HG03354 (cell line): ENCODE measurements at regions not wholly inside any gene's neighbourhood (a gene's known extent, or its start where the extent isn't known, plus 50 kb on each side); places are given as distances from the start of the nearest gene placed in this dataset.

ENCODE experiments used
- ATAC-seq: cut with Tn5 transposase; IDR thresholded peaks from one replicate; pipeline ENCODE4 v1.9.1; 2021; ENCODE audit warnings: mild to moderate bottlenecking; ENCODE audit not compliant: unreplicated experiment, poor library complexity, severe bottlenecking

GRCh38 chr20:40738976-40739375 lies 49.9 kb upstream of the MAFB start:
- ATAC-seq = no peak

- no peak for ATAC-seq
Measured at GRCh38 chr20:40739841-40740240, 50.8 kb upstream of the MAFB start.

GRCh38 chr20:40741507-40742106 lies 52.6 kb upstream of the MAFB start:
- ATAC-seq = no peak

GRCh38 chr20:40743141-40743775 lies 54.2 kb upstream of the MAFB start:
- ATAC-seq = no peak

- no peak for ATAC-seq
Measured at GRCh38 chr20:40744072-40744817, 55.2 kb upstream of the MAFB start.

- no peak for ATAC-seq
Measured at GRCh38 chr20:40744818-40745175, 55.8 kb upstream of the MAFB start.

GRCh38 chr20:40746251-40746650 lies 57.2 kb upstream of the MAFB start:
- ATAC-seq = no peak

GRCh38 chr20:40748182-40748581 lies 59.1 kb upstream of the MAFB start:
- ATAC-seq = no peak

- no peak for ATAC-seq
Measured at GRCh38 chr20:40749985-40750506, 61.0 kb upstream of the MAFB start.

GRCh38 chr20:40750541-40751035 lies 61.6 kb upstream of the MAFB start:
- no peak for ATAC-seq

GRCh38 chr20:40753472-40753871 lies 64.4 kb upstream of the MAFB start:
- no peak for ATAC-seq

- ATAC-seq = no peak
Measured at GRCh38 chr20:40754339-40754943, 65.4 kb upstream of the MAFB start.

- no peak for ATAC-seq
Measured at GRCh38 chr20:40757087-40757486, 68.1 kb upstream of the MAFB start.

- no peak for ATAC-seq
Measured at GRCh38 chr20:40758790-40759189, 69.8 kb upstream of the MAFB start.

GRCh38 chr20:40760399-40760798 lies 71.4 kb upstream of the MAFB start:
- no peak for ATAC-seq

GRCh38 chr20:40763646-40764295 lies 74.7 kb upstream of the MAFB start:
- ATAC-seq = no peak

GRCh38 chr20:40765814-40766480 lies 76.9 kb upstream of the MAFB start:
- no peak for ATAC-seq

GRCh38 chr20:40766790-40767614 lies 78.0 kb upstream of the MAFB start:
- ATAC-seq = no peak

- no peak for ATAC-seq
Measured at GRCh38 chr20:40767615-40767924, 78.5 kb upstream of the MAFB start.
